Dendritic cell treated with granulocyte-macrophage colony-stimulating factor and Interleukin-4, amounts not matched to agents 40 ng/mL and 50 ng/mL, for 4 days (primary cell): ENCODE measurements at regions not wholly inside any gene's neighbourhood (a gene's known extent, or its start where the extent isn't known, plus 50 kb on each side); places are given as distances from the start of the nearest gene placed in this dataset.
"Not testable (repeated sequence)": the region's sequence is repeated elsewhere in the genome, so short reads cannot be mapped to it uniquely, and the experiment has no call there.

Source experiments
- H3K27ac Mint-ChIP-seq: one replicate; pipeline ENCODE4 v1.8.0; 2022; ENCODE audit warnings: mild to moderate bottlenecking, mixed read lengths
- H3K27me3 Mint-ChIP-seq: one replicate; pipeline ENCODE4 v1.8.0; 2022; ENCODE audit warnings: mild to moderate bottlenecking, mixed read lengths
- H3K36me3 Mint-ChIP-seq: one replicate; pipeline ENCODE4 v1.8.0; 2022; ENCODE audit warnings: low read depth, mixed read lengths
- H3K4me1 Mint-ChIP-seq: one replicate; pipeline ENCODE4 v1.8.0; 2022; ENCODE audit warnings: low read depth, mixed read lengths
- H3K4me3 Mint-ChIP-seq: one replicate; pipeline ENCODE4 v1.8.0; 2022; ENCODE audit warnings: mild to moderate bottlenecking, moderate library complexity, mixed read lengths
- H3K9me3 Mint-ChIP-seq: one replicate; pipeline ENCODE4 v1.8.0; 2022; ENCODE audit warnings: mixed read lengths
- intact Hi-C: fragments of 100-400 bp; cut with micrococcal nuclease; formaldehyde crosslinking; loops from one replicate; pipeline ENCODE4 v1.15.0; 2022

DNA sequence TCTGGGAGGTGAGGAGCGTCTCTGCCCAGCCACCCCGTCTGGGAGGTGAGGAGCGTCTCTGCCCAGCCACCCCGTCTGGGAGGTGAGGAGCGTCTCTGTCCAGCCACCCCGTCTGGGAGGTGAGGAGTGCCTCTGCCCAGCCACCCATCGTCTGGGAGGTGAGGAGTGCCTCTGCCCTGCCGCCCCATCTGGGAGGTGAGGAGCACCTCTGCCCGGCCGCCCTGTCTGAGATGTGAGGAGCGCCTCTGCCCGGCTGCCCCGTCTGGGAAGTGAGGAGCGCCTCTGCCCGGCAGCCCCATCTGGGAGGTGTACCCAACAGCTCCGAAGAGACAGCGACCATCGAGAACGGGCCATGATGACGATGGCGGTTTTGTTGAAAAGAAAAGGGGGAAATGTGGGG lies 482.1 kb upstream of the GNPDA2 start:
- H3K27ac Mint-ChIP-seq, H3K36me3 Mint-ChIP-seq, H3K27me3 Mint-ChIP-seq, H3K4me1 Mint-ChIP-seq, intact Hi-C loops, H3K4me3 Mint-ChIP-seq: not testable (repeated sequence)
- H3K9me3 Mint-ChIP-seq = peaks cover 36% of the 10 kb centered on the region

DNA sequence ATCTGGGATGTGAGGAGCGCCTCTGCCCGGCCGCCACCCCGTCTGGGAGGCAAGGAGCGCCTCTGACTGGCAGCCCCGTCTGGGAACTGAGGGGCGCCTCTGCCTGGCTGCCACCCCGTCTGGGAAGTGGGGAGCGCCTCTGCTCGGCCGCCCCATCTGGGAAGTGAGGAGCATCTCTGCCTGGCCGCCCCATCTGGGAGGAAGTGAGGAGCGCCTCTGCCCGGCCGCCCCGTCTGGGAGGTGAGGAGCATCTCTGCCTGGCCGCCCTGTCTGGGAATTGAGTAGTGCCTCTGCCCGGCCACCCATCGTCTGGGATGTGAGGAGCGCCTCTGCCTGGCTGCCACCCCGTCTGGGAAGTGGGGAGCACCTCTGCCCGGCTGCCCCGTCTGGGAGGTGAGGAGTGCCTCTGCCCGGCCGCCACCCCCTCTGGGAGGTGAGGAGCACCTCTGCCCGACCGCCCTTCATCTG lies 481.5 kb upstream of the GNPDA2 start:
- peaks cover 36% of the 10 kb centered on the region for H3K9me3 Mint-ChIP-seq

DNA sequence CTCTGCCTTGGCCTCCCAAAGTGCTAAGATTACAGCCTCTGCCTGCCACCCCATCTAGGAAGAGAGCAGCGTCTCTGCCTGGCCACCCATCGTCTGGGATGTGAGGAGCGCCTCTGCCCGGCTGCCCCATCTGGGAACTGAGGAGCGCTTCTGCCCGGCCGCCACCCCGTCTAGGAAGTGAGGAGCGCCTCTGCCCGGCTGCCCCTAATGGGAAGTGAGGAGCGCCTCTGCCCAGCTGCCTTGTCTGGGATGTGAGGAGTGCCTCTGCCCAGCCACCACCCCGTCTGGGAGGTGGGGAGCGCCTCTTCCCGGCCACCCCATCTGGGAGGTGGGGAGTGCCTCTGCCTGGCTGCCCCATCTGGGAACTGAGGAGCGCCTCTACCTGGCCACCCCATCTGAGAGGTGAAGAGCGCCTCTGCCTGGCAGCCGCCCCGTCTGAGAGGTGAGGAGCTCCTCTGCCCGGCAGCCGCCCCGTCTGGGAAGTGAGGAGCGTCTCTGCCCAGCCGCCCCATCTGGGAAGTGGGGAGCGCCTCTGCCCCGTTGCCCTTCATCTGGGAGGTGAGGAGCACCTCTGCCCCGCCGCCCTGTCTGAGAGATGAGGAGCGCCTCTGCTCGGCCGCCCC lies 481.0 kb upstream of the GNPDA2 start:
- H3K4me3 Mint-ChIP-seq, H3K27ac Mint-ChIP-seq, H3K27me3 Mint-ChIP-seq, H3K4me1 Mint-ChIP-seq, intact Hi-C loops, H3K36me3 Mint-ChIP-seq: not testable (repeated sequence)
- peaks cover 36% of the 10 kb centered on the region for H3K9me3 Mint-ChIP-seq

More for the DNA sequence above, 481.5 kb upstream of the GNPDA2 start:
- H3K4me1 Mint-ChIP-seq, H3K27me3 Mint-ChIP-seq, intact Hi-C loops, H3K36me3 Mint-ChIP-seq, H3K4me3 Mint-ChIP-seq, H3K27ac Mint-ChIP-seq: not testable (repeated sequence)

DNA sequence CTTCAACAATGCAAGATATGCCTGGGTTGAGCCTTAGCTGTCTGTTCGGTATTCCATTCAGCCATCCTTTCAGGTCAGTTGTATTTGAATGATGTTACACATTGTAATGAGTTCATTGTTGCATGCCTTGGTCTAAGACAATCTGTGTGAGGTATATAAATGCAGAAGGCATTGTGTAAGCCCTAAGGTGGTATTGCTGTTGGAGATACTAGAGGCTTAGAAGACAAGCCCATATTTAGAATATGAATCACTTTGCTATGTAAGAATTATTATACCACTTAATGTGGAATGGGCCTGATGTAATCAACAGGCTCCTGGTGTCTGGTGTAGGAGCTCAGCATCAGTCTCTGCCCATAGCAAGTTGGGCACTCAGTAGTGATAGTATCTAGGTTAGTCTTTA lies 473.4 kb upstream of the GNPDA2 start:
- Mint-ChIP-seq H3K27ac (no peak overlapping the region), H3K27me3 (no peaks in the 10 kb centered on the region), H3K36me3 (no peaks in the 10 kb centered on the region), H3K4me1 (no peaks in the 10 kb centered on the region), H3K9me3 (no peaks in the 10 kb centered on the region), H3K4me3 (no peak overlapping the region)
- intact Hi-C loops = no loop called here

DNA sequence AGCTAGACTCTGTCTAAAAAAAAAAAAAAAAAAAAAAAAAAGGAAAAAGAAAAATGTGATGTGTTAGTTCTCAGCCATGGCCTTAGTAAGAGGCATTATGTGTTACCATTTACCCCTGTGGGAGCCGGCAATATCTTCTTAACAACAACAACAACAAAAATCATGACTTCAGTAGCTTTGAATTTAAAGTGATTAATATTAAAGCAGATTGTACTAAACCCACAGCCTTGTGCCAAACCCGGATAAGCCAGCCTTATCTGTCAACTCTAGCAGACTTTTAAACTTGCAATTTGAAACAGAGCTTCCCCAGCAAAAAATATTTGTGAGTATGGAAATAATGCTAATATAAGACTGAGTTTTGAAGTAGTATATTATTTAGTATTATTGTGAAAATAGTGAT lies 462.1 kb upstream of the GNPDA2 start:
- intact Hi-C loops = no loop called here
- H3K9me3 Mint-ChIP-seq = peaks cover 9% of the 10 kb centered on the region
- no peak overlapping the region for H3K4me3 Mint-ChIP-seq
- no peaks in the 10 kb centered on the region for H3K4me1 Mint-ChIP-seq
- H3K36me3 Mint-ChIP-seq = no peaks in the 10 kb centered on the region
- no peak overlapping the region for H3K27ac Mint-ChIP-seq
- no peaks in the 10 kb centered on the region for H3K27me3 Mint-ChIP-seq

DNA sequence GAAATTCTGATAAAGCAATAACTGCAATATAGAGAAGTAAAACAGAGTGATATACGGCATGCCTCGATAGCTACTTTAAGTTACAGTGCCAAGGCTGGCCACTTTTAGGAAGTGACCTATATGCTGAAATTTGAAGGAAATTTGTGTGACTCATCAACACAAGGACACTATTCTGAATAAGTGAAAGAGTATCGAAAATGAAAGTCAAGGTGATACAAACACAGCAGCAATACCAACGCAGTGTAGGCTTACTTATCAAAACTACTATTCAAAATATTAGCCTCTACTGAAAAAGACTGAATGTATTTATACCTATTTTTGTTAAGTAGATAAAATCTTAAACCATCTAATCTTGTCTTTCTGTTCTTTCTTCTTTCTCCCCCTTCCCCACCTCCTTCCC lies 459.9 kb upstream of the GNPDA2 start:
- H3K36me3 Mint-ChIP-seq = no peaks in the 10 kb centered on the region
- H3K27ac Mint-ChIP-seq = no peak overlapping the region
- intact Hi-C loops = no loop called here
- no peaks in the 10 kb centered on the region for H3K27me3 Mint-ChIP-seq
- peaks cover 9% of the 10 kb centered on the region for H3K9me3 Mint-ChIP-seq
- H3K4me3 Mint-ChIP-seq = no peak overlapping the region
- no peaks in the 10 kb centered on the region for H3K4me1 Mint-ChIP-seq

DNA sequence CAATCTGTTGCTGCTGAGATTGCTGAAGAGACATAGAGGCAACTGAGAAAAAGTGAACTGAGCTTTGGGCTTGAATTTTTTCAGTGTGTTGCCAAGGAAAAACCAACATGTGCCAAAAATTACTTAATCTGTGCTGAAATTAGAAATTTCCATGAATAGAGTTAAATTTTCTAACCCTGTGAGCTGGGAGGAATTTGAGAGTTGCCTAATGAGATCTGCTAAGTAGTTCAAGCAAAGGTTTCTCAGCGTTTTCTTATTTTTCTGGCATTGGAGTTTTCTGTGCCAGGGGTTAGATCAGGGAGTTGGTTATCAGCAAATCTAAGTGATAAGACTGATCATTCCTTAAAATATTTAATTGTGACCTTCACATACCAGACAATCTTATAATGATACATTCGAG lies 457.5 kb upstream of the GNPDA2 start:
- Mint-ChIP-seq H3K36me3 (no peaks in the 10 kb centered on the region), H3K4me1 (no peaks in the 10 kb centered on the region), H3K27me3 (no peaks in the 10 kb centered on the region), H3K9me3 (peaks cover 9% of the 10 kb centered on the region), H3K27ac (no peak overlapping the region), H3K4me3 (no peak overlapping the region)
- intact Hi-C loops = no loop called here

DNA sequence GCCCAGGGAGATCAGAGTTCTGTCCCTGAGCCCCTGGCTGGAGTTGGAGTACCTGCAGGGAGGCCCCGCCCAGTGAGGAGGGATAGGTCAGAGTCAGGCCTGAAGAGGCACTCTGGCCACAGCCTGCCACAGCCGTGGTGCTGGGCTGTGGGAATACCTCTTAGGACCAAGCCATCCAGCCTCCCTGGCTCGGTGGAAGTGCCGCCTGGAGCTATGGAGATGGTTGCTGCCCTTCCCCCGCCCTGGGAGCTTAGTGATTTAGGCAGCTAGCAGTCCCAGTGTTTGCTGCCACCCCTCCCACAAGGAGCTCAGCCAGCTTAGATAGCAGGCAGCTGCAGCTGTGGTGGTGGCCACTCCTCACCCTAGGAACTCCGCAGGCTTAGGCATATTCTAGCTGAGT lies 446.3 kb upstream of the GNPDA2 start:
- Mint-ChIP-seq H3K27me3 (no peaks in the 10 kb centered on the region), H3K4me1 (no peaks in the 10 kb centered on the region), H3K36me3 (no peaks in the 10 kb centered on the region), H3K27ac (no peak overlapping the region), H3K9me3 (peaks cover 35% of the 10 kb centered on the region), H3K4me3 (no peak overlapping the region)
- intact Hi-C loops = no loop called here

DNA sequence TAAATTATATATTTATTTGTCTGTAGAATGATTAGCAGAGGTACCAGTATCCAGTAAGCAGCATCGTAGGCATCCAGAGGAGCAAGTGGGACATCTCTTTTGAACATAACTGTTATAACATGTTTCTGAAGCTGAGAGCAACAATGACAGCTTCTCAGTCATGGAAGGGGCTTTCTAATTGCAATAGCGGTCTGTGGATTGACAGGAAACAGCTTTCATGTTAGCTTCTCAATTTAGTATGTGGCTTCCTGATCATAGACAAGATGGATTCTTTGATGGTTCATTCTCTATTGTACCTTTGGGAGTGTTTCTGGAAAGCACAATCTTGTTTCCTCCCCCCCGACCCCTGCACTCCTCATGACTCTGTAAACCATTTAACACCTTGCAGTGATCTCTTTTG lies 434.6 kb upstream of the GNPDA2 start:
- H3K27ac Mint-ChIP-seq = no peak overlapping the region
- no peak overlapping the region for H3K4me3 Mint-ChIP-seq
- no peaks in the 10 kb centered on the region for H3K4me1 Mint-ChIP-seq
- intact Hi-C loops = no loop called here
- no peaks in the 10 kb centered on the region for H3K9me3 Mint-ChIP-seq
- H3K27me3 Mint-ChIP-seq = no peaks in the 10 kb centered on the region
- H3K36me3 Mint-ChIP-seq = no peaks in the 10 kb centered on the region

DNA sequence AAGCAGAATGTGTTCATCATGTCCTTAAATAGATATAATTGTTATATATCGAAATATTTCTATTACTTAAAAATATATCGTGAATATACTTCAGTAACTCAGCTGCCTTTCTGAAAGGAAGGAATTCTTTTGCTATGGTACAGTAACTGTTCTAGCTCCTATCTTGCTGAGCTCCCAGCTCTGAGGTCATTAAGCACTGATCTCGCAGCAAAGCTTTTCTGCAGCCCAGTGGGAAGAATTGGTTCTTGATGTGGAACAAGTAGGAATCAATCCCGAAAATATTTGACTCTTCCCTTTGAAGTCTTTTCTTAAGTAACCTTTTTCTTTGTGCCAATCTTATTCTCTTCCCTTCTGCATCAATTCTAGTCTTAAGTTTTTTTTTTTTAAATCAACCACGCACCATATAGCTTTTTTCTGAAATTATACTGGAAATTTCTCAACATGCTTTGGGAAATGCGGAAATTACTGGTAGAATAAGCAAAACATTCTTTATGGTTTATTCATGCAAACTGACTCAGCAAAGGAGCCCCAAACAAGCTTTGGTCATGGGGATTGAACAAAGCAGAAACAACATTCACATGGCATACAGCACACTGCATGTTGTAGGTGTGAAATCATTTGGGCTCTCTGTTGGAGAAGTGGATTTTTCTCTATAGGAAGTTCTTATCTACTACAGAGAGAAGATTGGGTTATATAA lies 428.9 kb upstream of the GNPDA2 start:
- H3K4me3 Mint-ChIP-seq = no peak overlapping the region
- H3K9me3 Mint-ChIP-seq = no peaks in the 10 kb centered on the region
- H3K27me3 Mint-ChIP-seq = no peaks in the 10 kb centered on the region
- H3K27ac Mint-ChIP-seq = no peak overlapping the region
- H3K36me3 Mint-ChIP-seq = no peaks in the 10 kb centered on the region
- no peaks in the 10 kb centered on the region for H3K4me1 Mint-ChIP-seq
- intact Hi-C loops = no loop called here

DNA sequence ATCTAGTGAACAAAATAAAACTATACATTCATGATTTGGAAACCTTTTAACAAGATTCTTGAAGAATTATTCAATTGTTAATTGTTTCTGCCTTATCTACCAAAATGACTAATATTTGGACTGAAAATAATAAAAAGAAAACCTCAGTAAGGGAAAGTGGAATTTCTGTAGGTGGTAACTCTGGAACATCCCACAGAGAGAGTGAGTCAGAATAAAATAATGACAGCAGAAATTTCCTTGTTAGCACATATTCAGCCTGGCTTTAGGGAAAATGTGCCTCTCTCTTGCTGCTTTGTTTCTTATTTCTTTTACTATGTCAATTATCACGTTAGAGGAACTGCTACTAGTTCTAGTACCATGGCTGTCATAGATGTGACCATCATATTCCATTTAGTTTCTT lies 421.5 kb upstream of the GNPDA2 start:
- H3K27me3 Mint-ChIP-seq = no peaks in the 10 kb centered on the region
- H3K9me3 Mint-ChIP-seq = no peaks in the 10 kb centered on the region
- no peak overlapping the region for H3K27ac Mint-ChIP-seq
- no peaks in the 10 kb centered on the region for H3K4me1 Mint-ChIP-seq
- no peak overlapping the region for H3K4me3 Mint-ChIP-seq
- intact Hi-C loops = no loop called here
- no peaks in the 10 kb centered on the region for H3K36me3 Mint-ChIP-seq

DNA sequence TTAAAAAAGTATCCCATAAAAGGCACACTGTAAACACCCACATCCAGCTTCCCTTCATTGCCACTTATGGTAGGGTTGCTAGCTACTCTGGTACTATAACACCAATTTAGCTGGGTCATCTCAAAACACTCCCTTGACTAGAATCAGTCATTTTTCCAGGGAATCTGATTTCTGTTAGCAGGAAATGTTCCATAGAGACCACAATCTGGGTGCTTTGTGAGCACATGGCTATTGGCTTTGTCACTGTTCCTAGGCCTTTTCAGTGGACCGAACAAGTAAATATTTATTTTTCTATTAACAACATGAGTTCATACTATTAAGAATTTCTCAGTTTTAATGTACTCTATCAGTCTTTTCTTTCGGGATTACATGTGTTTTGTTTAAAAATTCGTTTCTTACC lies 404.7 kb upstream of the GNPDA2 start:
- intact Hi-C loops = no loop called here
- no peaks in the 10 kb centered on the region for H3K27me3 Mint-ChIP-seq
- peaks cover 15% of the 10 kb centered on the region for H3K9me3 Mint-ChIP-seq
- no peak overlapping the region for H3K27ac Mint-ChIP-seq
- H3K4me1 Mint-ChIP-seq = no peaks in the 10 kb centered on the region
- H3K4me3 Mint-ChIP-seq = no peak overlapping the region
- H3K36me3 Mint-ChIP-seq = no peaks in the 10 kb centered on the region

DNA sequence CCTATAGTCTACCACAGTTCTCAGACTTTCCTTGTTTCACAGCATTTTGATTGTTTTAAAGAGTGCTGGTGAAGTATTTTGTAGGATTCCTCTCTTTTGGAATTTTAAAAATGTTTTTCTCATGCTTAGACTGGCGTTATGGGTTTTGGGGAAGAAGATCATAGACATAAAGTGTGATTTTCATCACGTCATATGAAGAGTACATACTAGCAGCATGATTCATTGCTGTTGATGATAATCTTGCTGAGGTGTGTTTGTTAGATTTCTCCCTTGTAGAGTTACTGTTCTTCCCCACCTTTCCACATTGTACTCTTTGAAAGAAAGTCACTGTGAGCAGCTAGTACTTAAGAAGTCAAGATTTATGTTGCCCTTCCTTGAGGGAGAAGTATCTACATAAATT lies 396.1 kb upstream of the GNPDA2 start:
- Mint-ChIP-seq H3K9me3 (peaks cover 13% of the 10 kb centered on the region), H3K4me1 (no peaks in the 10 kb centered on the region), H3K4me3 (no peak overlapping the region), H3K27me3 (no peaks in the 10 kb centered on the region), H3K27ac (no peak overlapping the region), H3K36me3 (no peaks in the 10 kb centered on the region)
- intact Hi-C loops = no loop called here

DNA sequence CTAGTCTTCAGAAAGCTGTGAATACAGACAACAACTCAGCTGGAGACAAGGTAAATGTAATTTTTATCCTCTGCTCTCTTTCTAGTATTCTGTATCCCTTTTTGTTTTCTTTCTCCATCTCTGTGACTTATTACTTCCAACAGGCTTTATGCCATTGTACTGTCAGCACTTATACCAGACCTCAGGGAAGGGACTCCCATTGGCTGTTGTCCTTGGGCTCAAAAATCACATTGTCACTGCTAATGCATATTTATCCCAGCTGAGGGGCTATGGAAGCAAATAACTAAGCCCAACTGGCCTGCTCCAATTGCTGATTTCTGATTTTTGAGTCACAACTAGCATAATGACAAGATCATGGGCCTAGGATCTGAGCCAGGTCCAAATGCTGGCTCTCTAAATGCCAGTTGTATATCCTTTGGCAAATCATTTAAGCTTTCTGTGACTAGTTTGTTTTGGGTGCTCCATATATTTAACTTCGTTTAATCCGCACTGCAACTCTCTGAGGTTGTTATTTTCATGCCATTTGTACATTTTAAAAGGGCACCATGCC lies 395.1 kb upstream of the GNPDA2 start:
- no peaks in the 10 kb centered on the region for H3K36me3 Mint-ChIP-seq
- peaks cover 13% of the 10 kb centered on the region for H3K9me3 Mint-ChIP-seq
- H3K27ac Mint-ChIP-seq = no peak overlapping the region

DNA sequence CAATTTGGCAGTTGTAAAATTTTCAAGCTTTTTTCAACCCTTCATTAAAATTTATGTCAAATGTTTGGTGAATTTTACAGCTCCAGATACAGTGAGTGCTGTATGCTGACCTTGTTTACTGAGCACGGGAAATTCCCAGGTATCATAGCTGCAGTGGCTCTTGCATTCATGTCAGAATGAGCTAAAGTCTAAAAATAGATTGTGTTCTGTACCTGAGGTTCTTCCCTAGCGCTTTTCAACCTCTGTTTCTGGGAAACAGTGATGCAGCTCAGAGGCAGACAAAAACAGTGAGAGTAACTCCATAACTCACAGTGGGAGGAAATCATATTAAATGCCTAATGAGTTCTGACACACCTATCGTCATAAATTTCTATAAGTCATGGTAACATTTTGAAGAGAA lies 393.8 kb upstream of the GNPDA2 start:
- no peak overlapping the region for H3K27ac Mint-ChIP-seq
- intact Hi-C loops = no loop called here
- no peaks in the 10 kb centered on the region for H3K4me1 Mint-ChIP-seq
- no peaks in the 10 kb centered on the region for H3K27me3 Mint-ChIP-seq
- peaks cover 13% of the 10 kb centered on the region for H3K9me3 Mint-ChIP-seq
- H3K4me3 Mint-ChIP-seq = no peak overlapping the region
- H3K36me3 Mint-ChIP-seq = no peaks in the 10 kb centered on the region

More for the DNA sequence above, 395.1 kb upstream of the GNPDA2 start:
- no peak overlapping the region for H3K4me3 Mint-ChIP-seq
- intact Hi-C loops = no loop called here
- no peaks in the 10 kb centered on the region for H3K27me3 Mint-ChIP-seq
- H3K4me1 Mint-ChIP-seq = no peaks in the 10 kb centered on the region
